ENCODE measurements at regions not wholly inside any gene's neighbourhood (a gene's known extent, or its start where the extent isn't known, plus 50 kb on each side); places are given as distances from the start of the nearest gene placed in this dataset.

- Histone ChIP-seq H3K4me3 (ENCODE audit: insufficient read depth, low read length, poor library complexity, severe bottlenecking) (no peak overlapping the region), H3K9me2 (replicated peaks; ENCODE audit: insufficient read depth, low read length) (no peaks in the 10 kb centered on the region), H3K9me3 (ENCODE audit: insufficient read depth, low read length) (no peaks in the 10 kb centered on the region), H3K27ac (ENCODE audit: low read depth, low read length) (no peak overlapping the region), H3K9ac (ENCODE audit: low read length) (no peak overlapping the region), H3K79me2 (ENCODE audit: insufficient read depth, low read length) (no peaks in the 10 kb centered on the region), H4K20me1 (ENCODE audit: low read depth, low read length) (no peaks in the 10 kb centered on the region), H3K36me3 (ENCODE audit: low read length) (no peaks in the 10 kb centered on the region), H3F3A (ENCODE audit: insufficient read depth) (no peaks in the 10 kb centered on the region), H2AFZ (ENCODE audit: low read depth, low read length, severe bottlenecking) (no peak overlapping the region), H3K27me3 (ENCODE audit: low read length) (no peaks in the 10 kb centered on the region), H3K4me2 (ENCODE audit: low read depth, low read length, poor library complexity, severe bottlenecking) (no peak overlapping the region)
- no peak for TF ChIP-seq CTCF (IDR thresholded peaks at IDR 0.05; ENCODE audit: insufficient read depth, low read length, poor library complexity, severe bottlenecking)
Measured at GRCh38 chr9:79060766-79061165, 511.0 kb upstream of the TLE4 start.

- no peaks in the 10 kb centered on the region for H3K9me2 ChIP-seq (replicated peaks; ENCODE audit: insufficient read depth, low read length)
- H2AFZ ChIP-seq (ENCODE audit: low read depth, low read length, severe bottlenecking): no peak overlapping the region
- H4K20me1 ChIP-seq (ENCODE audit: low read depth, low read length): no peaks in the 10 kb centered on the region
- H3K79me2 ChIP-seq (ENCODE audit: insufficient read depth, low read length): no peaks in the 10 kb centered on the region
- no peak overlapping the region for H3K4me3 ChIP-seq (ENCODE audit: insufficient read depth, low read length, poor library complexity, severe bottlenecking)
- no peak for TF ChIP-seq EZH2phosphoT487 (conservative IDR thresholded peaks at IDR 0.05; ENCODE audit: low read length)
- TF ChIP-seq CTCF (IDR thresholded peaks at IDR 0.05; ENCODE audit: insufficient read depth, low read length, poor library complexity, severe bottlenecking): no peak
- no peak overlapping the region for H3K9ac ChIP-seq (ENCODE audit: low read length)
- H3K27me3 ChIP-seq (ENCODE audit: low read length): no peaks in the 10 kb centered on the region
- no peak overlapping the region for H3K4me2 ChIP-seq (ENCODE audit: low read depth, low read length, poor library complexity, severe bottlenecking)
- no peaks in the 10 kb centered on the region for H3K9me3 ChIP-seq (ENCODE audit: insufficient read depth, low read length)
- H3K27ac ChIP-seq (ENCODE audit: low read depth, low read length): no peak overlapping the region
- H3K36me3 ChIP-seq (ENCODE audit: low read length): no peaks in the 10 kb centered on the region
- H3F3A ChIP-seq (ENCODE audit: insufficient read depth): no peaks in the 10 kb centered on the region
Measured at GRCh38 chr9:79061752-79062616, 509.8 kb upstream of the TLE4 start.

GRCh38 chr9:79073201-79073600 lies 498.6 kb upstream of the TLE4 start:
- Histone ChIP-seq H3K79me2 (ENCODE audit: insufficient read depth, low read length) (no peaks in the 10 kb centered on the region), H3K9me3 (ENCODE audit: insufficient read depth, low read length) (no peaks in the 10 kb centered on the region), H3K9me2 (replicated peaks; ENCODE audit: insufficient read depth, low read length) (no peaks in the 10 kb centered on the region), H3K9ac (ENCODE audit: low read length) (no peak overlapping the region), H3K36me3 (ENCODE audit: low read length) (no peaks in the 10 kb centered on the region), H3K4me3 (ENCODE audit: insufficient read depth, low read length, poor library complexity, severe bottlenecking) (no peak overlapping the region), H3F3A (ENCODE audit: insufficient read depth) (no peaks in the 10 kb centered on the region), H3K27ac (ENCODE audit: low read depth, low read length) (no peak overlapping the region), H3K27me3 (ENCODE audit: low read length) (no peaks in the 10 kb centered on the region), H4K20me1 (ENCODE audit: low read depth, low read length) (no peaks in the 10 kb centered on the region), H3K4me2 (ENCODE audit: low read depth, low read length, poor library complexity, severe bottlenecking) (no peak overlapping the region), H2AFZ (ENCODE audit: low read depth, low read length, severe bottlenecking) (no peak overlapping the region)
- TF ChIP-seq CTCF (IDR thresholded peaks at IDR 0.05; ENCODE audit: insufficient read depth, low read length, poor library complexity, severe bottlenecking) (no peak), EZH2phosphoT487 (conservative IDR thresholded peaks at IDR 0.05; ENCODE audit: low read length) (no peak)
